Fibroblast of villous mesenchyme (primary cell): ENCODE measurements at regions not wholly inside any gene's neighbourhood (a gene's known extent, or its start where the extent isn't known, plus 50 kb on each side); places are given as distances from the start of the nearest gene placed in this dataset.

Experiments
- DNase-seq: peaks from one replicate; pipeline ENCODE4 v3.0.0-alpha.2; 2010; ENCODE audit warnings: low read depth
- H3K4me3 ChIP-seq: 2 replicates; pipeline ENCODE4 v1.5.1; 2011; ENCODE audit warnings: low read depth, mild to moderate bottlenecking, low read length
- CTCF ChIP-seq: IDR thresholded peaks from 2 replicates; pipeline ENCODE4 v1.5.1; 2012; ENCODE audit warnings: low read depth, mild to moderate bottlenecking, low read length; ENCODE audit not compliant: insufficient read depth

- no peak overlapping the region for H3K4me3 ChIP-seq
- TF ChIP-seq CTCF = no peak
- DNase-seq = no peak
Measured at GRCh38 chr7:119758254-119758653, 514.7 kb upstream of the KCND2 start.

GRCh38 chr7:119761776-119762175, 511.2 kb upstream of the KCND2 start:
- no peak for TF ChIP-seq CTCF
- no peak for DNase-seq
- H3K4me3 ChIP-seq = no peak overlapping the region

GRCh38 chr7:119782286-119782685, 490.7 kb upstream of the KCND2 start:
- DNase-seq = no peak
- no peak for TF ChIP-seq CTCF

GRCh38 chr7:119783799-119784198, 489.2 kb upstream of the KCND2 start:
- peak; percentile 13 for DNase-seq
- no peak overlapping the region for H3K4me3 ChIP-seq
- TF ChIP-seq CTCF = no peak

More at GRCh38 chr7:119782286-119782685, 490.7 kb upstream of the KCND2 start:
- no peak overlapping the region for H3K4me3 ChIP-seq

GRCh38 chr7:119802147-119802546, 470.8 kb upstream of the KCND2 start:
- TF ChIP-seq CTCF = no peak
- DNase-seq = no peak
- no peak overlapping the region for H3K4me3 ChIP-seq

GRCh38 chr7:119825091-119825655, 447.8 kb upstream of the KCND2 start:
- no peak for DNase-seq
- TF ChIP-seq CTCF = no peak
- H3K4me3 ChIP-seq = no peak overlapping the region

GRCh38 chr7:119826547-119826946, 446.4 kb upstream of the KCND2 start:
- no peak for TF ChIP-seq CTCF
- no peak for DNase-seq
- H3K4me3 ChIP-seq = no peak overlapping the region
